GM23338 (cell line): ENCODE measurements at regions not wholly inside any gene's neighbourhood (a gene's known extent, or its start where the extent isn't known, plus 50 kb on each side); places are given as distances from the start of the nearest gene placed in this dataset.

Experiments
- ATAC-seq: fragments of 200-7000 bp; cut with Tn5 transposase; 3 replicates; pipeline ENCODE4 v1.9.1; 2020
- DNase-seq: peaks from one replicate; pipeline ENCODE4 v3.0.0-alpha.2; 2015; ENCODE audit warnings: low spot score
- H2AFZ ChIP-seq: fragments of 200-600 bp; sonication (generic); 2 replicates; pipeline ENCODE4 v1.8.0; 2016; ENCODE audit warnings: antibody characterized with exemption, mild to moderate bottlenecking, moderate library complexity
- H3F3A ChIP-seq: fragments of 200-600 bp; sonication (generic); replicated peaks from 2 replicates; pipeline ENCODE4 v1.8.0; 2017; ENCODE audit warnings: antibody characterized with exemption, mixed run types, low read depth
- H3K27ac ChIP-seq: fragments of 200-600 bp; sonication (generic); 2 replicates; pipeline ENCODE4 v1.6.1; 2016; ENCODE audit warnings: low read depth
- H3K27me3 ChIP-seq: fragments of 200-600 bp; sonication (generic); 2 replicates; pipeline ENCODE4 v1.8.0; 2016; ENCODE audit warnings: mild to moderate bottlenecking, mixed run types, moderate library complexity; ENCODE audit not compliant: insufficient read depth
- H3K36me3 ChIP-seq: fragments of 200-600 bp; sonication (generic); 2 replicates; pipeline ENCODE4 v1.8.0; 2016; ENCODE audit warnings: mild to moderate bottlenecking; ENCODE audit not compliant: insufficient read depth
- H3K4me1 ChIP-seq: fragments of 200-600 bp; sonication (generic); 2 replicates; pipeline ENCODE4 v1.8.0; 2016; ENCODE audit warnings: mild to moderate bottlenecking, moderate library complexity; ENCODE audit not compliant: insufficient read depth
- H3K4me2 ChIP-seq: fragments of 200-600 bp; sonication (generic); 2 replicates; pipeline ENCODE4 v1.7.1; 2017; ENCODE audit warnings: mixed run types
- H3K4me3 ChIP-seq: fragments of 200-600 bp; sonication (generic); 2 replicates; pipeline ENCODE4 v1.6.1; 2016; ENCODE audit warnings: mixed run types
- H3K79me2 ChIP-seq: fragments of 200-600 bp; sonication (generic); replicated peaks from 2 replicates; pipeline ENCODE4 v1.8.0; 2017; ENCODE audit warnings: mild to moderate bottlenecking; ENCODE audit not compliant: insufficient read depth
- H3K9me2 ChIP-seq: fragments of 200-600 bp; sonication (generic); 2 replicates; pipeline ENCODE4 v1.8.0; 2017; ENCODE audit not compliant: insufficient read depth
- H4K20me1 ChIP-seq: fragments of 200-600 bp; sonication (generic); replicated peaks from 2 replicates; pipeline ENCODE4 v1.8.0; 2017; ENCODE audit warnings: mild to moderate bottlenecking; ENCODE audit not compliant: insufficient read depth
- H3K27ac Mint-ChIP-seq: 2 replicates; pipeline ENCODE4 v1.8.0; 2020; ENCODE audit warnings: inconsistent platforms, mild to moderate bottlenecking, moderate library complexity, mixed read lengths
- H3K27me3 Mint-ChIP-seq: 3 replicates; pipeline ENCODE4 v1.8.0; 2022; ENCODE audit warnings: low read depth, mild to moderate bottlenecking, moderate library complexity, mixed read lengths, inconsistent platforms; ENCODE audit not compliant: insufficient read depth, poor library complexity
- H3K36me3 Mint-ChIP-seq: 3 replicates; pipeline ENCODE4 v1.8.0; 2021; ENCODE audit warnings: low read depth, mild to moderate bottlenecking, inconsistent platforms, moderate library complexity, mixed read lengths
- H3K4me1 Mint-ChIP-seq: 3 replicates; pipeline ENCODE4 v1.8.0; 2020; ENCODE audit warnings: mild to moderate bottlenecking, inconsistent platforms, mixed read lengths
- H3K4me3 Mint-ChIP-seq: 3 replicates; pipeline ENCODE4 v1.8.0; 2021; ENCODE audit warnings: moderate library complexity, mild to moderate bottlenecking, inconsistent platforms, mixed read lengths
- H3K9me3 Mint-ChIP-seq: 3 replicates; pipeline ENCODE4 v1.8.0; 2020; ENCODE audit warnings: moderate library complexity, mild to moderate bottlenecking, inconsistent platforms, mixed read lengths
- CREB1 ChIP-seq: fragments of 250-450 bp; sonication (Bioruptor Pico); IDR thresholded peaks from 2 replicates; pipeline ENCODE4 v1.5.0; 2020; ENCODE audit warnings: low read depth, mild to moderate bottlenecking, moderate library complexity
- CTCF ChIP-seq, 2 experiments: fragments of 200-600 bp in 1 of 2; sonication (generic) in 1 of 2; conservative IDR thresholded peaks; 2 replicates each; pipeline versions ENCODE4 v1.5.1 to v1.6.1; 2016 to 2017; ENCODE audit warnings: antibody characterized with exemption in 2 of 2, low read depth in 2 of 2, mild to moderate bottlenecking in 2 of 2, moderate library complexity in 1 of 2
- EZH2 ChIP-seq: fragments of 200-600 bp; sonication (generic); IDR thresholded peaks from one replicate; pipeline ENCODE4 v1.8.0; 2017; ENCODE audit warnings: antibody characterized with exemption, mild to moderate bottlenecking, low read depth; ENCODE audit not compliant: unreplicated experiment
- POLR2AphosphoS5 ChIP-seq: IDR thresholded peaks from 2 replicates; pipeline ENCODE4 v1.6.1; 2016; ENCODE audit warnings: antibody characterized with exemption, low read depth
- ZNF462 ChIP-seq: fragments of 250-450 bp; sonication (Bioruptor Pico); IDR thresholded peaks from 2 replicates; pipeline ENCODE4 v1.5.0; 2020; ENCODE audit warnings: mild to moderate bottlenecking, moderate library complexity

GRCh38 chr12:12007001-12007712, 63.6 kb upstream of the BCL2L14 start:
- H3K36me3 ChIP-seq = no peaks in the 10 kb centered on the region
- H3K9me2 ChIP-seq = no peaks in the 10 kb centered on the region
- H3K4me3 ChIP-seq = no peak overlapping the region
- TF ChIP-seq CREB1 (no peak), EZH2 (no peak), POLR2AphosphoS5 (no peak), CTCF (conservative IDR thresholded peaks at IDR 0.05; ENCODE audit: low read depth in 2 of 2) (no peak), ZNF462 (no peak)
- no peak overlapping the region for H3K27ac ChIP-seq
- no peaks in the 10 kb centered on the region for H3K27me3 ChIP-seq
- no peak overlapping the region for H2AFZ ChIP-seq
- Mint-ChIP-seq H3K4me3 (no peak overlapping the region), H3K4me1 (peaks cover 39% of the 10 kb centered on the region), H3K27ac (no peak overlapping the region), H3K27me3 (peaks cover 13% of the 10 kb centered on the region), H3K9me3 (peaks cover 4% of the 10 kb centered on the region; the same call in 2 of the 3 replicates), H3K36me3 (peaks cover 4% of the 10 kb centered on the region; the same call in 1 of the 3 replicates)
- H3F3A ChIP-seq = peaks cover 6% of the 10 kb centered on the region; the same call in 1 of the 2 replicates
- DNase-seq (no peak), ATAC-seq (no peak)
- no peaks in the 10 kb centered on the region for H3K79me2 ChIP-seq
- H3K4me2 ChIP-seq = no peak overlapping the region
- peaks cover 30% of the 10 kb centered on the region for H3K4me1 ChIP-seq
- H4K20me1 ChIP-seq = no peaks in the 10 kb centered on the region
